ENCODE measurements at regions not wholly inside any gene's neighbourhood (a gene's known extent, or its start where the extent isn't known, plus 50 kb on each side); places are given as distances from the start of the nearest gene placed in this dataset.

- no peak for TF ChIP-seq EZH2phosphoT487 (IDR thresholded peaks at IDR 0.05; ENCODE audit: low read length)
- no peak for TF ChIP-seq EZH2 (optimal IDR thresholded peaks at IDR 0.05; ENCODE audit: low read depth, low read length)
Measured at GRCh38 chr13:77975358-77976042, 56.9 kb upstream of the EDNRB start.

All from MM.1S (cell line).